NT2/D1 (cell line): ENCODE measurements at regions not wholly inside any gene's neighbourhood (a gene's known extent, or its start where the extent isn't known, plus 50 kb on each side); places are given as distances from the start of the nearest gene placed in this dataset.

Experiments
- DNase-seq: peaks from one replicate; pipeline ENCODE4 v3.0.0-alpha.2; 2011; ENCODE audit warnings: low read depth, low spot score
- H3K27me3 ChIP-seq: 2 replicates; pipeline ENCODE4 v1.6.0; 2011; ENCODE audit warnings: mild to moderate bottlenecking; ENCODE audit not compliant: insufficient read length, insufficient read depth
- H3K36me3 ChIP-seq: 2 replicates; pipeline ENCODE4 v1.6.1; 2011; ENCODE audit warnings: mild to moderate bottlenecking, low read length, mixed read lengths; ENCODE audit not compliant: insufficient read depth, insufficient read length
- H3K4me1 ChIP-seq: 2 replicates; pipeline ENCODE4 v1.5.1; 2011; ENCODE audit not compliant: insufficient read depth, insufficient read length
- H3K4me3 ChIP-seq: 2 replicates; pipeline ENCODE4 v1.5.1; 2011; ENCODE audit warnings: low read depth; ENCODE audit not compliant: insufficient read length
- H3K9ac ChIP-seq: 2 replicates; pipeline ENCODE4 v1.6.0; 2011; ENCODE audit warnings: low read depth; ENCODE audit not compliant: insufficient read length
- H3K9me3 ChIP-seq: 2 replicates; pipeline ENCODE4 v1.5.1; 2011; ENCODE audit warnings: mild to moderate bottlenecking, low read length; ENCODE audit not compliant: insufficient read depth
- SUZ12 ChIP-seq: IDR thresholded peaks from 2 replicates; pipeline ENCODE4 v1.6.1; 2011; ENCODE audit not compliant: insufficient read length, insufficient read depth; ENCODE audit errors: extremely low read depth
- YY1 ChIP-seq: IDR thresholded peaks from 2 replicates; pipeline ENCODE4 v1.6.1; 2011; ENCODE audit not compliant: insufficient read length, insufficient read depth
- ZNF274 ChIP-seq: IDR thresholded peaks from 2 replicates; pipeline ENCODE4 v1.6.1; 2011; ENCODE audit warnings: mild to moderate bottlenecking, low read depth, low read length

DNA sequence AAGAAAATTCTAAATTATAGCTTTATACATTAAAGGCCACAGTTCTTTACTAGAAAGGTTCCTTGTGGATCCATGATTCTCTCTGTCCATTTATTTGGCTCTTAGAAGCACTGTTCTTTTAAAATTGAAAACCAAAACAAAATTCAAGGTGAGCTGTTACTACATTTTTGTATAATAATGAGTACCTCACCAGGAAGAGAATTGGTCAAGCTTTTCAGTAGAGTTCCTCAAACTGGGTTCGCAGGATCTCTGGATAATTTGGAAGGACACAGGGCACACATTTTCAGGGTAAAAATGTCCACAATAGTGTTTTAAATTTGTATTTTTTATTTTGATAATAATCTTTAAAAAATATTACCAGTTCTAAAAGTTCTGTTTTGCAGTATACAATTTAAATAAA, 93.0 kb downstream of the PPP1R3A start:
- no peaks in the 10 kb centered on the region for H3K27me3 ChIP-seq

GRCh38 chr7:113824117-113824823, 94.5 kb downstream of the PPP1R3A start:
- DNase-seq, result no peak
- no peak overlapping the region for H3K4me3 ChIP-seq
- TF ChIP-seq SUZ12 (no peak), YY1 (no peak), ZNF274 (no peak)

More for the DNA sequence above, 93.0 kb downstream of the PPP1R3A start:
- Histone ChIP-seq H3K36me3 (no peaks in the 10 kb centered on the region), H3K9me3 (no peaks in the 10 kb centered on the region), H3K4me3 (no peak overlapping the region), H3K4me1 (no peaks in the 10 kb centered on the region), H3K9ac (no peak overlapping the region)
- TF ChIP-seq YY1, result no peak
- no peak for TF ChIP-seq SUZ12
- no peak for TF ChIP-seq ZNF274
- no peak for DNase-seq

DNA sequence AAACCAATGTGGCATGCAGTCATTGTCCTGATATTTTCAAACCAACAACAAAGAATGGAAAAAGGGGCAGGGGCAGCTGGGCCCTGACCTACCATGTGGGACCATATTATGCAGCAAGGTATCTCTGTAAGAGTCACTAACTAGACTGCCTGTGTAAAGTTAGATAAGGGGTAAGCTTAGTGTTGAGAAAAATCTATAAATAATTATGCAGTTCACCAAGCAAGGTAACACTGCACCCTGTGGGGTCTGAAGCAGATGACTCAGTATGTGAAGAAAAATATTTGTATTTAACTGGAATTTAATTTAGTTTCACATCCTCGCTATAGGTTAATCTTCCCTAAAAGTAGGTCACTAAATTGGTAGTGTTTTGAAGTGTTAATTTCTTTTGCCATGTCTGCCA, 99.3 kb downstream of the PPP1R3A start:
- H3K4me3 ChIP-seq, result no peak overlapping the region

More at GRCh38 chr7:113824117-113824823, 94.5 kb downstream of the PPP1R3A start:
- Histone ChIP-seq H3K9ac (no peak overlapping the region), H3K36me3 (no peaks in the 10 kb centered on the region), H3K4me1 (no peaks in the 10 kb centered on the region), H3K27me3 (no peaks in the 10 kb centered on the region), H3K9me3 (no peaks in the 10 kb centered on the region)

GRCh38 chr7:113816639-113817038, 102.2 kb downstream of the PPP1R3A start:
- H3K9me3 ChIP-seq, result no peaks in the 10 kb centered on the region
- no peak overlapping the region for H3K4me3 ChIP-seq
- H3K4me1 ChIP-seq, result no peaks in the 10 kb centered on the region
- no peaks in the 10 kb centered on the region for H3K36me3 ChIP-seq
- no peaks in the 10 kb centered on the region for H3K27me3 ChIP-seq
- no peak overlapping the region for H3K9ac ChIP-seq
- TF ChIP-seq YY1 (no peak), SUZ12 (no peak), ZNF274 (no peak)
- DNase-seq, result no peak

More for the DNA sequence above, 99.3 kb downstream of the PPP1R3A start:
- H3K36me3 ChIP-seq, result no peaks in the 10 kb centered on the region
- no peaks in the 10 kb centered on the region for H3K27me3 ChIP-seq
- H3K9ac ChIP-seq, result no peak overlapping the region
- no peak for TF ChIP-seq YY1
- no peak for TF ChIP-seq ZNF274
- TF ChIP-seq SUZ12, result no peak
- no peaks in the 10 kb centered on the region for H3K9me3 ChIP-seq
- no peaks in the 10 kb centered on the region for H3K4me1 ChIP-seq
- no peak for DNase-seq

DNA sequence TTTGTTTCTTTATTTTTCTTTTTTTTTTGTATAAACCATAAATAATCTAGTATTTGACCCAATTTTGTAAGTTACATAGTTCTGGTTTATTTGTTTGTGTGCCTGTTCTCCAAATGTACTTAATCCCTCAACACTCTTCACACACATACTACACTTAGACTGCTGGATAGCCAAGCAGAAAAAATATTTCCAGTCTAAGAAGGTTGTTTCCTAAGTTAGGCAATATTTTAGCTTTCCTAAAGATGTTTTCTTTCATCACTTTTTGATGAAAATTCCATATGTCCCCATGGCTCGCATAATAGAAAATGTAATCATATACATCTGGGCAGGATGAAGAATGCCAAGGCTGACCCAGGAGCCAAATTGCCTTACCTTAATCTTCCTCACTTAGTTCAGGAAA, 105.3 kb downstream of the PPP1R3A start:
- Histone ChIP-seq H3K4me3 (no peak overlapping the region), H3K27me3 (no peaks in the 10 kb centered on the region), H3K9me3 (no peaks in the 10 kb centered on the region), H3K9ac (no peak overlapping the region), H3K36me3 (no peaks in the 10 kb centered on the region), H3K4me1 (no peaks in the 10 kb centered on the region)
- TF ChIP-seq YY1, result no peak
- TF ChIP-seq SUZ12, result no peak
- no peak for TF ChIP-seq ZNF274
- DNase-seq, result no peak

DNA sequence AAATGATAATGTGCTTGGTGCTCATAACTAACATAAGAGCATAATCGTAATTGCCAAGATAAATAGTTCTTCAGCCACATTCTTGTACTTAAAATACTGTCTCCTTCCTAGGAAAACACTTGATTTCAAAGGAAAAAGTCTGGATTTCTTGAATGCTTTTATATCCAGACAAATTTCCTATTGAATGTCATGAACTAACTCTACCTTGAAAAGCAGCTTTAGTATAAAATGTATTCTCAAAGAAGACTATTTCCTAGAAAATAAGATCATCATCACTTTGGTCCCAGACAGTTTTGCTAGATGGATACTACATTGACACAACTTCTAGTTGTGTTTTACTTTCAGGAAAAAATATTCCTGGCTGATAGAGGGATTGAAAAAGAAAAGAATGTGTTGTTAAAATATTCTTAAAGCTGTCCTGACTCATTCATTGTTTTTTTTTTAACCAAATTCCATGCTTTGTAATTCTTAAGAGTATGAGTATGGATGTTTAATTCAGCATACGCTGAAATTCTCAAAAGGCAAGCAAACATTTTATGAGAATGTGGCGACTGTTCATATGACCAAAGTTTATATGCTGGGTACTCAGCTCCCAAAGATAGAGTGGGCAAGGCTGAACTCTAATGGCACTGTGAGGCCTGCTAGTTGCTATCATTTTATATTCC, 106.1 kb downstream of the PPP1R3A start:
- Histone ChIP-seq H3K27me3 (no peaks in the 10 kb centered on the region), H3K36me3 (no peaks in the 10 kb centered on the region), H3K9ac (no peak overlapping the region), H3K9me3 (no peaks in the 10 kb centered on the region), H3K4me1 (no peaks in the 10 kb centered on the region), H3K4me3 (no peak overlapping the region)
- TF ChIP-seq YY1 (no peak), ZNF274 (no peak), SUZ12 (no peak)
- DNase-seq, result no peak

- TF ChIP-seq ZNF274, result no peak
- TF ChIP-seq YY1, result no peak
- no peak for TF ChIP-seq SUZ12
- Histone ChIP-seq H3K9ac (no peak overlapping the region), H3K36me3 (no peaks in the 10 kb centered on the region), H3K4me1 (no peaks in the 10 kb centered on the region), H3K4me3 (no peak overlapping the region), H3K27me3 (no peaks in the 10 kb centered on the region), H3K9me3 (no peaks in the 10 kb centered on the region)
- no peak for DNase-seq
Measured at GRCh38 chr7:113810080-113810744, 108.6 kb downstream of the PPP1R3A start.
